Uterus (tissue), 2 donors: ENCODE measurements at regions not wholly inside any gene's neighbourhood (a gene's known extent, or its start where the extent isn't known, plus 50 kb on each side); places are given as distances from the start of the nearest gene placed in this dataset.

ENCODE experiments used
- CTCF ChIP-seq, 4 experiments: fragments of 200-600 bp in 2 of 4; fragments of 450-650 bp in 2 of 4; sonication (generic) in 2 of 4; IDR thresholded peaks; one replicate each; pipeline ENCODE4 v1.5.1; 2016 to 2019; ENCODE audit warnings: antibody characterized with exemption in 4 of 4, mild to moderate bottlenecking in 2 of 4, moderate library complexity in 1 of 4
- POLR2A ChIP-seq, 2 donors: fragments of 450-650 bp; IDR thresholded peaks; one replicate each; pipeline ENCODE4 v1.6.1; 2016; ENCODE audit warnings: antibody characterized with exemption in 2 of 2, mild to moderate bottlenecking in 1 of 2, moderate library complexity in 1 of 2

- TF ChIP-seq CTCF (IDR thresholded peaks at IDR 0.05), result no peak
- no peak for TF ChIP-seq POLR2A (IDR thresholded peaks at IDR 0.05)
These were observed 113.0 kb upstream of the PHYHIPL start for GRCh38 chr10:59063491-59063890.
